ENCODE measurements at regions not wholly inside any gene's neighbourhood (a gene's known extent, or its start where the extent isn't known, plus 50 kb on each side); places are given as distances from the start of the nearest gene placed in this dataset.

- H3K9me3 ChIP-seq: no peaks in the 10 kb centered on the region
- WGBS, 2 donors: 18 to 28% methylated on average over 4 of the region's 4 CpGs
- intact Hi-C loops (cut with DNase I): no loop called here
These were observed 120.4 kb upstream of the GRIA4 start for GRCh38 chr11:105489446-105489845.

GRCh38 chr11:105486929-105487328, 122.9 kb upstream of the GRIA4 start:
- H3K4me3 ChIP-seq (replicated peaks in 1 of 3): no peak overlapping the region
- WGBS, 2 donors: 93 to 95% methylated on average over 11 of the region's 11 CpGs
- DNase-seq: no peak
- TF ChIP-seq CTCF (IDR thresholded peaks at IDR 0.05) (no peak), POLR2A (IDR thresholded peaks at IDR 0.05) (no peak)
- peaks cover 0 to 3% of the 10 kb centered on the region in 2 donors for H3K4me1 ChIP-seq
- H3K36me3 ChIP-seq: no peaks in the 10 kb centered on the region
- intact Hi-C loops (cut with DNase I): no loop called here
- no peaks in the 10 kb centered on the region for H3K9me3 ChIP-seq
- H3K27me3 ChIP-seq: no peaks in the 10 kb centered on the region
- H3K27ac ChIP-seq: no peak overlapping the region

More at GRCh38 chr11:105489446-105489845, 120.4 kb upstream of the GRIA4 start:
- Histone ChIP-seq H3K4me1 (peaks cover 0 to 3% of the 10 kb centered on the region in 2 donors), H3K4me3 (replicated peaks in 1 of 3) (no peak overlapping the region), H3K27ac (no peak overlapping the region), H3K27me3 (no peaks in the 10 kb centered on the region), H3K36me3 (no peaks in the 10 kb centered on the region)
- no peak for TF ChIP-seq CTCF (IDR thresholded peaks at IDR 0.05)
- no peak for TF ChIP-seq POLR2A (IDR thresholded peaks at IDR 0.05)
- peak; percentile 58 to 85 for DNase-seq

- WGBS, 2 donors: 94 to 96% methylated on average over 1 of the region's 1 CpG
- no peak overlapping the region for H3K4me3 ChIP-seq (replicated peaks in 1 of 3)
- H3K9me3 ChIP-seq: no peaks in the 10 kb centered on the region
- H3K36me3 ChIP-seq: no peaks in the 10 kb centered on the region
- no peak for DNase-seq
- no peak overlapping the region for H3K27ac ChIP-seq
- no peaks in the 10 kb centered on the region for H3K4me1 ChIP-seq
- H3K27me3 ChIP-seq: no peaks in the 10 kb centered on the region
- TF ChIP-seq POLR2A (IDR thresholded peaks at IDR 0.05) (no peak), CTCF (IDR thresholded peaks at IDR 0.05) (no peak)
- intact Hi-C loops (cut with DNase I): no loop called here
These were observed 139.9 kb upstream of the GRIA4 start for GRCh38 chr11:105469931-105470330.

- Histone ChIP-seq H3K27ac (no peak overlapping the region), H3K27me3 (no peaks in the 10 kb centered on the region), H3K4me1 (no peaks in the 10 kb centered on the region), H3K36me3 (no peaks in the 10 kb centered on the region), H3K4me3 (replicated peaks in 1 of 3) (no peak overlapping the region), H3K9me3 (no peaks in the 10 kb centered on the region)
- WGBS, 2 donors: 45 to 66% methylated on average over 3 of the region's 3 CpGs
- no peak for DNase-seq
- TF ChIP-seq CTCF (IDR thresholded peaks at IDR 0.05): no peak
- TF ChIP-seq POLR2A (IDR thresholded peaks at IDR 0.05): no peak
- intact Hi-C loops (cut with DNase I): no loop called here
These were observed 141.7 kb upstream of the GRIA4 start for GRCh38 chr11:105468154-105468553.

GRCh38 chr11:105466582-105467228, 143.2 kb upstream of the GRIA4 start:
- WGBS, 2 donors: 7 to 10% methylated on average over 2 of the region's 2 CpGs
- H3K4me3 ChIP-seq (replicated peaks in 1 of 3): no peak overlapping the region
- intact Hi-C loops (cut with DNase I): no loop called here
- no peaks in the 10 kb centered on the region for H3K4me1 ChIP-seq
- DNase-seq: peak; percentile 9 to 14
- no peaks in the 10 kb centered on the region for H3K36me3 ChIP-seq
- no peaks in the 10 kb centered on the region for H3K9me3 ChIP-seq
- H3K27me3 ChIP-seq: no peaks in the 10 kb centered on the region
- TF ChIP-seq CTCF (IDR thresholded peaks at IDR 0.05): no peak
- TF ChIP-seq POLR2A (IDR thresholded peaks at IDR 0.05): no peak
- H3K27ac ChIP-seq: no peak overlapping the region
